ENCODE measurements at regions not wholly inside any gene's neighbourhood (a gene's known extent, or its start where the extent isn't known, plus 50 kb on each side); places are given as distances from the start of the nearest gene placed in this dataset.

DNA sequence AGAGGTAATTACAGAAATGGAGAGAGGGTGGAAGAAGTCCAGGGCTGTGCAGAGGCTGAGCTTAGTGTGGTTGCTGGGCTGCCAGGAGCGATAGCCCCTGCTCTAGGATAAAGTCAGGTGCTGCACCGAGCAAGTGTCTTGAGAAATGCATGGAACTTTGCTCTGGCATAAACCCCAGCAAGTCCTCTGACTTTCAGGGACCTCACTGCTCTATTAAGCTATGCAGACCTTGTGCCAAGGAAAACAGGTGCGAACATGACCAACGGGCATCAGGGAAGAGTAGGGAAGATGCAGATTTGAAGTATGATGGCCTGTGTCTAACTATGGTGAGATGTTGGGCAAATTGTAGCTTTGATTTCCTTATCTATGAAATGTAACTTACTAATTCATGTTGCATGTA, 416.8 kb downstream of the NR2F2 start:
- TF ChIP-seq, protein P1, sequence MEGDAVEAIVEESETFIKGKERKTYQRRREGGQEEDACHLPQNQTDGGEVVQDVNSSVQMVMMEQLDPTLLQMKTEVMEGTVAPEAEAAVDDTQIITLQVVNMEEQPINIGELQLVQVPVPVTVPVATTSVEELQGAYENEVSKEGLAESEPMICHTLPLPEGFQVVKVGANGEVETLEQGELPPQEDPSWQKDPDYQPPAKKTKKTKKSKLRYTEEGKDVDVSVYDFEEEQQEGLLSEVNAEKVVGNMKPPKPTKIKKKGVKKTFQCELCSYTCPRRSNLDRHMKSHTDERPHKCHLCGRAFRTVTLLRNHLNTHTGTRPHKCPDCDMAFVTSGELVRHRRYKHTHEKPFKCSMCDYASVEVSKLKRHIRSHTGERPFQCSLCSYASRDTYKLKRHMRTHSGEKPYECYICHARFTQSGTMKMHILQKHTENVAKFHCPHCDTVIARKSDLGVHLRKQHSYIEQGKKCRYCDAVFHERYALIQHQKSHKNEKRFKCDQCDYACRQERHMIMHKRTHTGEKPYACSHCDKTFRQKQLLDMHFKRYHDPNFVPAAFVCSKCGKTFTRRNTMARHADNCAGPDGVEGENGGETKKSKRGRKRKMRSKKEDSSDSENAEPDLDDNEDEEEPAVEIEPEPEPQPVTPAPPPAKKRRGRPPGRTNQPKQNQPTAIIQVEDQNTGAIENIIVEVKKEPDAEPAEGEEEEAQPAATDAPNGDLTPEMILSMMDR (conservative IDR thresholded peaks at IDR 0.05 in 1 of 2, IDR thresholded peaks at IDR 0.05 in 1 of 2; ENCODE audit: low read depth in 1 of 2, low read length in 2 of 2), result no peak
- TF ChIP-seq EZH2 (IDR thresholded peaks at IDR 0.05; ENCODE audit: low read length, missing control alignments), result no peak

Measured in fibroblast of lung (primary cell).